WTC11 (cell line): ENCODE measurements at regions not wholly inside any gene's neighbourhood (a gene's known extent, or its start where the extent isn't known, plus 50 kb on each side); places are given as distances from the start of the nearest gene placed in this dataset.

Experiments
- ATAC-seq: fragments of 200-7000 bp; cut with Tn5 transposase; 2 replicates; pipeline ENCODE4 v1.10.0; 2021; ENCODE audit warnings: mild to moderate bottlenecking, moderate library complexity
- CTCF ChIA-PET: fragments of 300-600 bp; sonication (Branson Sonifier 250); formaldehyde crosslinking; loops from one replicate; lab custom pipeline; 2021; ENCODE audit warnings: antibody characterized with exemption; lab: Charles Lee
- POLR2A ChIA-PET: fragments of 350-600 bp; sonication (Branson Sonifier 250); formaldehyde crosslinking; loops from one replicate; lab custom pipeline; 2021; ENCODE audit warnings: antibody characterized with exemption; lab: Charles Lee
- DNase-seq: peaks from one replicate; pipeline ENCODE4 v3.0.0; 2021; ENCODE audit warnings: low spot score
- H3K27ac Mint-ChIP-seq: 2 replicates; pipeline ENCODE4 v1.8.0; 2021; ENCODE audit warnings: mixed read lengths
- H3K27me3 Mint-ChIP-seq: 2 replicates; pipeline ENCODE4 v1.8.0; 2021; ENCODE audit warnings: low read depth, mild to moderate bottlenecking, moderate library complexity, mixed read lengths
- H3K36me3 Mint-ChIP-seq: 2 replicates; pipeline ENCODE4 v1.8.0; 2021; ENCODE audit warnings: mixed read lengths
- H3K4me1 Mint-ChIP-seq: 2 replicates; pipeline ENCODE4 v1.8.0; 2022; ENCODE audit warnings: mixed read lengths
- H3K4me3 Mint-ChIP-seq: 2 replicates; pipeline ENCODE4 v1.8.0; 2021; ENCODE audit warnings: mild to moderate bottlenecking, moderate library complexity, mixed read lengths
- H3K9me3 Mint-ChIP-seq: 2 replicates; pipeline ENCODE4 v1.8.0; 2021; ENCODE audit warnings: mixed read lengths
- CREM ChIP-seq: sonication (generic); formaldehyde crosslinking; IDR thresholded peaks from 2 replicates; pipeline ENCODE4 v1.8.1; 2022; ENCODE audit warnings: mild to moderate bottlenecking, missing genetic modification reagents, moderate library complexity
- GABPB1 ChIP-seq: sonication (generic); formaldehyde crosslinking; IDR thresholded peaks from 2 replicates; pipeline ENCODE4 v1.8.1; 2023; ENCODE audit warnings: mild to moderate bottlenecking, missing genetic modification reagents
- GRHL2 ChIP-seq: fragments of 250-450 bp; sonication (Bioruptor Pico); IDR thresholded peaks from 2 replicates; pipeline ENCODE4 v1.8.0; 2022; ENCODE audit warnings: mild to moderate bottlenecking, moderate library complexity; ENCODE audit not compliant: insufficient replicate concordance, severe bottlenecking
- GTF2I ChIP-seq: fragments of 250-450 bp; sonication (Bioruptor Pico); conservative IDR thresholded peaks from 2 replicates; pipeline ENCODE4 v1.4.0; 2021; ENCODE audit warnings: mild to moderate bottlenecking
- SOX15 ChIP-seq: fragments of 250-450 bp; sonication (Bioruptor Pico); IDR thresholded peaks from 2 replicates; pipeline ENCODE4 v1.9.0; 2021; ENCODE audit warnings: mild to moderate bottlenecking
- TEAD4 ChIP-seq: sonication (generic); formaldehyde crosslinking; IDR thresholded peaks from 2 replicates; pipeline ENCODE4 v1.8.0; 2022; ENCODE audit warnings: mild to moderate bottlenecking, missing genetic modification reagents
- ZNF121 ChIP-seq: sonication (generic); formaldehyde crosslinking; IDR thresholded peaks from 2 replicates; pipeline ENCODE4 v1.8.0; 2023; ENCODE audit warnings: missing genetic modification reagents
- ZNF671 ChIP-seq: fragments of 250-450 bp; sonication (Bioruptor Pico); IDR thresholded peaks from 2 replicates; pipeline ENCODE4 v1.8.0; 2021; ENCODE audit warnings: mild to moderate bottlenecking
- TF ChIP-seq, protein P1 (sequence below): sonication (generic); formaldehyde crosslinking; IDR thresholded peaks from 2 replicates; pipeline ENCODE4 v1.8.1; 2023; ENCODE audit warnings: mild to moderate bottlenecking, moderate library complexity, missing genetic modification reagents
- TF ChIP-seq, protein P2 (sequence below): fragments of 200-600 bp; IDR thresholded peaks from 2 replicates; pipeline ENCODE4 v1.8.0; 2022; ENCODE audit warnings: antibody characterized with exemption
- TF ChIP-seq, protein P3 (sequence below): fragments of 250-450 bp; sonication (Bioruptor Pico); IDR thresholded peaks from 2 replicates; pipeline ENCODE4 v1.8.0; 2021; ENCODE audit warnings: mild to moderate bottlenecking
- TF ChIP-seq, protein P4 (sequence below): sonication (generic); formaldehyde crosslinking; IDR thresholded peaks from 2 replicates; pipeline ENCODE4 v1.8.1; 2023; ENCODE audit warnings: mild to moderate bottlenecking, missing genetic modification reagents
- TF ChIP-seq, protein P5 (sequence below): sonication (generic); formaldehyde crosslinking; IDR thresholded peaks from 2 replicates; pipeline ENCODE4 v1.8.0; 2023; ENCODE audit warnings: missing genetic modification reagents, mild to moderate bottlenecking, borderline replicate concordance
- TF ChIP-seq, protein P6 (sequence below): fragments of 250-450 bp; sonication (Bioruptor Pico); conservative IDR thresholded peaks from 2 replicates; pipeline ENCODE4 v1.9.0; 2021; ENCODE audit warnings: mild to moderate bottlenecking
- TF ChIP-seq, protein P7 (sequence below): sonication (generic); formaldehyde crosslinking; IDR thresholded peaks from 2 replicates; pipeline ENCODE4 v1.8.1; 2022; ENCODE audit warnings: low read depth, missing genetic modification reagents, borderline replicate concordance

DNA sequence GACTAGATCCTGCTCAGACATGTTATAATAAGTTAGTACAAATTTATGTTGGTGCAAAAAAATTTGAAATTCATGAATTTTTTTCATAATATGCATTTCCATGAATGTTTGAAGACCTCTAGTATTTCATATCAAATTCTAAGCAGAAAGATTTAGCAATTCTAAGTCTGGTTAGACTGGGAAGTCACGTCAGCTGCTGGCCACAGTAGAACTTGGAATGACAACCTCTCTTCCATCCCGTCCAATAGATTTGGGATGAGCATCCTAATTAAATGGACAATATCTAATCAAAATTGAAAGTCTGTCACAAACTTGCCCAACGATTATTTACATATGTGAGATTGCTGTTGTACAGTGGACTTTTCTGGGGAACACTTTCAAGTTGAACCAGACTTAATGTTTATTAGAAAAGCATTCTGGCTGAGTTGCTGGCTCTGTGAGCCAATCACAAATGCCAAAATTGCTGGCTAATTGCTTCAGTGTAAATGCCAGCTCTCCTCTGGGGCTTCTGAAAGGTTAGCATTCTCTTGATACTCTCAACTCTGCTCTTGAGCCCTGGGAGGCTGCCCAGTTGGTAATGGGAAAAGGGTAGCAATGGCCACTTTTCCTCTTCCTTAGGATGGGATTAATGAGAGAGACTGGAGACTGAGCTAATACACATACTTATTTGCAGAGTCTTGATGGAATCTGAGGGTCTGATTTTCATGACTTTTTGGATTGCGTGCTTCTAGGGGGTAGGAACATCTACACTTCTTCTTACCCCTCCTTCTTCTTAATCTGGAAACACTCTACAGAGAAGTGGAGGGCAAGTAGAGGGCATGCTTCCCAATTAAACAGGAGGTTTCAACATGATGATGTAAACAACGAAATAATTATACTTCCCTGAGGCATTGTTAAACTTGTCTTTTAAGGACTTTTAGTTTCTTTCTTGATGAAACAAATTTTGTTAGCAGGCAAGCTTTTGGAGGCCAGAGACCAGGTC, 253.5 kb downstream of the BAMBI start (continued):
- TF ChIP-seq, protein P1, sequence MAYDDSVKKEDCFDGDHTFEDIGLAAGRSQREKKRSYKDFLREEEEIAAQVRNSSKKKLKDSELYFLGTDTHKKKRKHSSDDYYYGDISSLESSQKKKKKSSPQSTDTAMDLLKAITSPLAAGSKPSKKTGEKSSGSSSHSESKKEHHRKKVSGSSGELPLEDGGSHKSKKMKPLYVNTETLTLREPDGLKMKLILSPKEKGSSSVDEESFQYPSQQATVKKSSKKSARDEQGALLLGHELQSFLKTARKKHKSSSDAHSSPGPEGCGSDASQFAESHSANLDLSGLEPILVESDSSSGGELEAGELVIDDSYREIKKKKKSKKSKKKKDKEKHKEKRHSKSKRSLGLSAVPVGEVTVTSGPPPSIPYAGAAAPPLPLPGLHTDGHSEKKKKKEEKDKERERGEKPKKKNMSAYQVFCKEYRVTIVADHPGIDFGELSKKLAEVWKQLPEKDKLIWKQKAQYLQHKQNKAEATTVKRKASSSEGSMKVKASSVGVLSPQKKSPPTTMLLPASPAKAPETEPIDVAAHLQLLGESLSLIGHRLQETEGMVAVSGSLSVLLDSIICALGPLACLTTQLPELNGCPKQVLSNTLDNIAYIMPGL (CRISPR knock-in tag), result no peak
- no peak for TF ChIP-seq SOX15
- TF ChIP-seq, protein P2, sequence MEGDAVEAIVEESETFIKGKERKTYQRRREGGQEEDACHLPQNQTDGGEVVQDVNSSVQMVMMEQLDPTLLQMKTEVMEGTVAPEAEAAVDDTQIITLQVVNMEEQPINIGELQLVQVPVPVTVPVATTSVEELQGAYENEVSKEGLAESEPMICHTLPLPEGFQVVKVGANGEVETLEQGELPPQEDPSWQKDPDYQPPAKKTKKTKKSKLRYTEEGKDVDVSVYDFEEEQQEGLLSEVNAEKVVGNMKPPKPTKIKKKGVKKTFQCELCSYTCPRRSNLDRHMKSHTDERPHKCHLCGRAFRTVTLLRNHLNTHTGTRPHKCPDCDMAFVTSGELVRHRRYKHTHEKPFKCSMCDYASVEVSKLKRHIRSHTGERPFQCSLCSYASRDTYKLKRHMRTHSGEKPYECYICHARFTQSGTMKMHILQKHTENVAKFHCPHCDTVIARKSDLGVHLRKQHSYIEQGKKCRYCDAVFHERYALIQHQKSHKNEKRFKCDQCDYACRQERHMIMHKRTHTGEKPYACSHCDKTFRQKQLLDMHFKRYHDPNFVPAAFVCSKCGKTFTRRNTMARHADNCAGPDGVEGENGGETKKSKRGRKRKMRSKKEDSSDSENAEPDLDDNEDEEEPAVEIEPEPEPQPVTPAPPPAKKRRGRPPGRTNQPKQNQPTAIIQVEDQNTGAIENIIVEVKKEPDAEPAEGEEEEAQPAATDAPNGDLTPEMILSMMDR, result no peak
- TF ChIP-seq ZNF671 (CRISPR knock-in tag), result no peak
- TF ChIP-seq GRHL2, result no peak
- TF ChIP-seq, protein P3, sequence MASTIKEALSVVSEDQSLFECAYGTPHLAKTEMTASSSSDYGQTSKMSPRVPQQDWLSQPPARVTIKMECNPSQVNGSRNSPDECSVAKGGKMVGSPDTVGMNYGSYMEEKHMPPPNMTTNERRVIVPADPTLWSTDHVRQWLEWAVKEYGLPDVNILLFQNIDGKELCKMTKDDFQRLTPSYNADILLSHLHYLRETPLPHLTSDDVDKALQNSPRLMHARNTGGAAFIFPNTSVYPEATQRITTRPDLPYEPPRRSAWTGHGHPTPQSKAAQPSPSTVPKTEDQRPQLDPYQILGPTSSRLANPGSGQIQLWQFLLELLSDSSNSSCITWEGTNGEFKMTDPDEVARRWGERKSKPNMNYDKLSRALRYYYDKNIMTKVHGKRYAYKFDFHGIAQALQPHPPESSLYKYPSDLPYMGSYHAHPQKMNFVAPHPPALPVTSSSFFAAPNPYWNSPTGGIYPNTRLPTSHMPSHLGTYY, result no peak

DNA sequence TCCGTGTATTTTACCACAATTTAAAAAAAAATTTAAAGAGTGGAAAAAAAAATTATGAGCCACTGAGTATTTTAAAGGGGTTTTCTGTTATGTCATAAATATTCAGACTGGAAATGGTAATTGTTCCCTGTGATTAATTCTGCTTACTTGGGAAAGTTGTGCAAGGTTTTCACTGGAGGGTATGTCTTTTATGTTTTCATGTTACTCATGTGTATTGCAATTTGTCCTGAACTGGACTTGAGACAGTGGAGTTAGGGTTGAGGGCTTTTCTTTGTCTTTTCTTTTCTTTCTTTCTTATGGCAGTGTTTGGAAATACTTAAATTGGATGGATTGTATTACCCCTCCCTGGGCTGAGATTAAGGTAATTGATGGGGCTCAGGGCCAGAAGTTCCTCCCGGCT, 257.7 kb downstream of the BAMBI start:
- ATAC-seq, result no peak
- ChIA-PET POLR2A (no interaction called here), CTCF (no interaction called here)
- no peak for DNase-seq
- Mint-ChIP-seq H3K36me3 (peaks cover 15% of the 10 kb centered on the region), H3K27ac (no peak overlapping the region), H3K9me3 (peaks cover 25% of the 10 kb centered on the region), H3K4me1 (peaks cover 8% of the 10 kb centered on the region), H3K27me3 (peaks cover 5% of the 10 kb centered on the region), H3K4me3 (no peak overlapping the region)
- TF ChIP-seq, protein P2, result no peak
- TF ChIP-seq ZNF121 (CRISPR knock-in tag) (no peak), TEAD4 (CRISPR knock-in tag) (no peak), CREM (no peak), GTF2I (CRISPR knock-in tag) (no peak), GABPB1 (CRISPR knock-in tag) (no peak)
- TF ChIP-seq, protein P4, sequence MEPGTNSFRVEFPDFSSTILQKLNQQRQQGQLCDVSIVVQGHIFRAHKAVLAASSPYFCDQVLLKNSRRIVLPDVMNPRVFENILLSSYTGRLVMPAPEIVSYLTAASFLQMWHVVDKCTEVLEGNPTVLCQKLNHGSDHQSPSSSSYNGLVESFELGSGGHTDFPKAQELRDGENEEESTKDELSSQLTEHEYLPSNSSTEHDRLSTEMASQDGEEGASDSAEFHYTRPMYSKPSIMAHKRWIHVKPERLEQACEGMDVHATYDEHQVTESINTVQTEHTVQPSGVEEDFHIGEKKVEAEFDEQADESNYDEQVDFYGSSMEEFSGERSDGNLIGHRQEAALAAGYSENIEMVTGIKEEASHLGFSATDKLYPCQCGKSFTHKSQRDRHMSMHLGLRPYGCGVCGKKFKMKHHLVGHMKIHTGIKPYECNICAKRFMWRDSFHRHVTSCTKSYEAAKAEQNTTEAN, result no peak
- TF ChIP-seq, protein P5, sequence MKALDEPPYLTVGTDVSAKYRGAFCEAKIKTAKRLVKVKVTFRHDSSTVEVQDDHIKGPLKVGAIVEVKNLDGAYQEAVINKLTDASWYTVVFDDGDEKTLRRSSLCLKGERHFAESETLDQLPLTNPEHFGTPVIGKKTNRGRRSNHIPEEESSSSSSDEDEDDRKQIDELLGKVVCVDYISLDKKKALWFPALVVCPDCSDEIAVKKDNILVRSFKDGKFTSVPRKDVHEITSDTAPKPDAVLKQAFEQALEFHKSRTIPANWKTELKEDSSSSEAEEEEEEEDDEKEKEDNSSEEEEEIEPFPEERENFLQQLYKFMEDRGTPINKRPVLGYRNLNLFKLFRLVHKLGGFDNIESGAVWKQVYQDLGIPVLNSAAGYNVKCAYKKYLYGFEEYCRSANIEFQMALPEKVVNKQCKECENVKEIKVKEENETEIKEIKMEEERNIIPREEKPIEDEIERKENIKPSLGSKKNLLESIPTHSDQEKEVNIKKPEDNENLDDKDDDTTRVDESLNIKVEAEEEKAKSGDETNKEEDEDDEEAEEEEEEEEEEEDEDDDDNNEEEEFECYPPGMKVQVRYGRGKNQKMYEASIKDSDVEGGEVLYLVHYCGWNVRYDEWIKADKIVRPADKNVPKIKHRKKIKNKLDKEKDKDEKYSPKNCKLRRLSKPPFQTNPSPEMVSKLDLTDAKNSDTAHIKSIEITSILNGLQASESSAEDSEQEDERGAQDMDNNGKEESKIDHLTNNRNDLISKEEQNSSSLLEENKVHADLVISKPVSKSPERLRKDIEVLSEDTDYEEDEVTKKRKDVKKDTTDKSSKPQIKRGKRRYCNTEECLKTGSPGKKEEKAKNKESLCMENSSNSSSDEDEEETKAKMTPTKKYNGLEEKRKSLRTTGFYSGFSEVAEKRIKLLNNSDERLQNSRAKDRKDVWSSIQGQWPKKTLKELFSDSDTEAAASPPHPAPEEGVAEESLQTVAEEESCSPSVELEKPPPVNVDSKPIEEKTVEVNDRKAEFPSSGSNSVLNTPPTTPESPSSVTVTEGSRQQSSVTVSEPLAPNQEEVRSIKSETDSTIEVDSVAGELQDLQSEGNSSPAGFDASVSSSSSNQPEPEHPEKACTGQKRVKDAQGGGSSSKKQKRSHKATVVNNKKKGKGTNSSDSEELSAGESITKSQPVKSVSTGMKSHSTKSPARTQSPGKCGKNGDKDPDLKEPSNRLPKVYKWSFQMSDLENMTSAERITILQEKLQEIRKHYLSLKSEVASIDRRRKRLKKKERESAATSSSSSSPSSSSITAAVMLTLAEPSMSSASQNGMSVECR (CRISPR knock-in tag), result no peak
- TF ChIP-seq, protein P6, sequence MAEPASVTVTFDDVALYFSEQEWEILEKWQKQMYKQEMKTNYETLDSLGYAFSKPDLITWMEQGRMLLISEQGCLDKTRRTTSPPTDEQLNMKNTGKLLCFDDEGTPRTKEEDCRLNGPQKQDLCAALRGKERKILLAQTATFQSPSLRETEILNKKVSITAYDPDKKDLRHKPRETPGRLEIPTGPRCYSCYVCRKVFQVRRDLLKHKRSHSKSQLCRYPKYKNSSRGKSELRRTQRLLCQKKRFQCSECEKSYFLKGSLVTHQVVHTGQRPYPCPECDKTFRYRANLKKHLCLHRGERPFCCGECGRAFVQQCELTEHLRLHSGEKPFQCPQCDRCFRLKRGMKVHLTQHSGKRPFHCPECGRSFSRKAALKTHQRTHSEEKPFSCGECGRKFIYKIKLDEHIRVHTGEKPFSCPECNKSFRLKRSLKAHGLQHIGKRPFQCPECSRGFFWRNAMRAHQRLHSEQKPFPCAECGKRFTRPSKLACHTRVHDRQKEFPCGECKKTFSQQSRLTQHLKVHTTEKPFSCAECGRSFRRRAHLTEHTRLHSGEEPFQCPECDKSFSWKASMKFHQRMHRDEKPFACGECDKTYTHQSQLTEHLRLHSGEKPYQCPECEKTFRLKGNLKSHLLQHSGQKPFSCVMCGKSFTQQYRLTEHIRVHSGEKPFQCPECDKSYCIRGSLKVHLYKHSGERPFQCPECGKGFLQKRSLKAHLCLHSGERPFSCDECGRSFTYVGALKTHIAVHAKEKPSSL (CRISPR knock-in tag), result no peak
- TF ChIP-seq, protein P7, sequence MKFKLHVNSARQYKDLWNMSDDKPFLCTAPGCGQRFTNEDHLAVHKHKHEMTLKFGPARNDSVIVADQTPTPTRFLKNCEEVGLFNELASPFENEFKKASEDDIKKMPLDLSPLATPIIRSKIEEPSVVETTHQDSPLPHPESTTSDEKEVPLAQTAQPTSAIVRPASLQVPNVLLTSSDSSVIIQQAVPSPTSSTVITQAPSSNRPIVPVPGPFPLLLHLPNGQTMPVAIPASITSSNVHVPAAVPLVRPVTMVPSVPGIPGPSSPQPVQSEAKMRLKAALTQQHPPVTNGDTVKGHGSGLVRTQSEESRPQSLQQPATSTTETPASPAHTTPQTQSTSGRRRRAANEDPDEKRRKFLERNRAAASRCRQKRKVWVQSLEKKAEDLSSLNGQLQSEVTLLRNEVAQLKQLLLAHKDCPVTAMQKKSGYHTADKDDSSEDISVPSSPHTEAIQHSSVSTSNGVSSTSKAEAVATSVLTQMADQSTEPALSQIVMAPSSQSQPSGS, result no peak
